PC-9 (cell line): ENCODE measurements at regions not wholly inside any gene's neighbourhood (a gene's known extent, or its start where the extent isn't known, plus 50 kb on each side); places are given as distances from the start of the nearest gene placed in this dataset.

ENCODE experiments used
- EZH2 ChIP-seq: fragments of 200-600 bp; sonication (generic); IDR thresholded peaks from 2 replicates; pipeline ENCODE4 v1.8.0; 2017; ENCODE audit warnings: antibody characterized with exemption, low read depth
- TF ChIP-seq, protein P1 (sequence below): fragments of 200-600 bp; sonication (generic); conservative IDR thresholded peaks from 2 replicates; pipeline ENCODE4 v1.6.1; 2017; ENCODE audit warnings: mixed run types, antibody characterized with exemption, mild to moderate bottlenecking, moderate library complexity

DNA sequence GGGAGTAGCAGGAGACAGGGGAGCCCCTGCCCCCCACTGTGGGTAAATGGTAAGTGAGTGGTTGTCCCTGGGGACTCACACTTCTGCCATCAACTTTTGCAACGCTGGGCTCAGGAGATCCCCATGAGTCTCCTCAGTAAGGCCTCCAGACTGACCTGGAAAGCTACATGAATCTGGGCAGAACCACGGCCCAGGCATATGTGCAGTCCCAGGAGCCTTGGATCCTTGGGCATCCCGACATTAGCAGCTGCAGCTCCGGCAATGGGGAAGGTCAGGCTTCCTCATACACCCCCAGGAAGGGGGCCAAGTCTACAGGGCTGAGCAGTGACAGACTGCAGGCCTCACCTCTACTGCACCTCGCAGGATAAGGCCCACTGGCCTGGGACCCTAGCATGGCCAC lies 868.7 kb upstream of the ADGRL4 start:
- TF ChIP-seq, protein P1, sequence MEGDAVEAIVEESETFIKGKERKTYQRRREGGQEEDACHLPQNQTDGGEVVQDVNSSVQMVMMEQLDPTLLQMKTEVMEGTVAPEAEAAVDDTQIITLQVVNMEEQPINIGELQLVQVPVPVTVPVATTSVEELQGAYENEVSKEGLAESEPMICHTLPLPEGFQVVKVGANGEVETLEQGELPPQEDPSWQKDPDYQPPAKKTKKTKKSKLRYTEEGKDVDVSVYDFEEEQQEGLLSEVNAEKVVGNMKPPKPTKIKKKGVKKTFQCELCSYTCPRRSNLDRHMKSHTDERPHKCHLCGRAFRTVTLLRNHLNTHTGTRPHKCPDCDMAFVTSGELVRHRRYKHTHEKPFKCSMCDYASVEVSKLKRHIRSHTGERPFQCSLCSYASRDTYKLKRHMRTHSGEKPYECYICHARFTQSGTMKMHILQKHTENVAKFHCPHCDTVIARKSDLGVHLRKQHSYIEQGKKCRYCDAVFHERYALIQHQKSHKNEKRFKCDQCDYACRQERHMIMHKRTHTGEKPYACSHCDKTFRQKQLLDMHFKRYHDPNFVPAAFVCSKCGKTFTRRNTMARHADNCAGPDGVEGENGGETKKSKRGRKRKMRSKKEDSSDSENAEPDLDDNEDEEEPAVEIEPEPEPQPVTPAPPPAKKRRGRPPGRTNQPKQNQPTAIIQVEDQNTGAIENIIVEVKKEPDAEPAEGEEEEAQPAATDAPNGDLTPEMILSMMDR: no peak
- no peak for TF ChIP-seq EZH2
